Activated CD8-positive, alpha-beta memory T cell treated with anti-CD3 and anti-CD28 coated beads, Interleukin-2, amount 50 U/mL, for 24 hours (primary cell): ENCODE measurements at regions not wholly inside any gene's neighbourhood (a gene's known extent, or its start where the extent isn't known, plus 50 kb on each side); places are given as distances from the start of the nearest gene placed in this dataset.
"Not testable (repeated sequence)": the region's sequence is repeated elsewhere in the genome, so short reads cannot be mapped to it uniquely, and the experiment has no call there.

Source experiments
- DNase-seq: peaks from one replicate; pipeline ENCODE4 v3.0.0-alpha.2; 2020; ENCODE audit errors: extremely low read depth

GRCh38 chr12:67759829-67760228, 111.3 kb downstream of the DYRK2 start:
- DNase-seq = no peak

- no peak for DNase-seq
Measured at GRCh38 chr12:67760586-67761275, 112.2 kb downstream of the DYRK2 start.

- no peak for DNase-seq
Measured at GRCh38 chr12:67761566-67761965, 113.0 kb downstream of the DYRK2 start.

- no peak for DNase-seq
Measured at GRCh38 chr12:67764055-67764454, 115.5 kb downstream of the DYRK2 start.

GRCh38 chr12:67764946-67765619, 116.5 kb downstream of the DYRK2 start:
- no peak for DNase-seq

GRCh38 chr12:67765776-67766766, 117.5 kb downstream of the DYRK2 start:
- no peak for DNase-seq

GRCh38 chr12:67772267-67773169, 124.0 kb downstream of the DYRK2 start:
- no peak for DNase-seq

GRCh38 chr12:67773896-67774295, 125.4 kb downstream of the DYRK2 start:
- no peak for DNase-seq

- no peak for DNase-seq
Measured at GRCh38 chr12:67774983-67775587, 126.5 kb downstream of the DYRK2 start.

- no peak for DNase-seq
Measured at GRCh38 chr12:67780580-67781084, 132.1 kb downstream of the DYRK2 start.

- DNase-seq = no peak
Measured at GRCh38 chr12:67782573-67782972, 134.0 kb downstream of the DYRK2 start.

- DNase-seq = no peak
Measured at GRCh38 chr12:67783393-67783792, 134.8 kb downstream of the DYRK2 start.

- no peak for DNase-seq
Measured at GRCh38 chr12:67784831-67785230, 136.3 kb downstream of the DYRK2 start.

- no peak for DNase-seq
Measured at GRCh38 chr12:67786086-67786485, 137.5 kb downstream of the DYRK2 start.

GRCh38 chr12:67788118-67788517, 139.6 kb downstream of the DYRK2 start:
- DNase-seq = no peak

- no peak for DNase-seq
Measured at GRCh38 chr12:67789266-67789665, 140.7 kb downstream of the DYRK2 start.

- no peak for DNase-seq
Measured at GRCh38 chr12:67790660-67791059, 142.1 kb downstream of the DYRK2 start.

- DNase-seq = not testable (repeated sequence)
Measured at GRCh38 chr12:67791362-67791761, 142.8 kb downstream of the DYRK2 start.

- no peak for DNase-seq
Measured at GRCh38 chr12:67792185-67792584, 143.6 kb downstream of the DYRK2 start.

- DNase-seq = no peak
Measured at GRCh38 chr12:67794161-67794560, 145.6 kb downstream of the DYRK2 start.

GRCh38 chr12:67795236-67795635, 146.7 kb downstream of the DYRK2 start:
- DNase-seq = no peak
